ENCODE measurements at regions not wholly inside any gene's neighbourhood (a gene's known extent, or its start where the extent isn't known, plus 50 kb on each side); places are given as distances from the start of the nearest gene placed in this dataset.

DNA sequence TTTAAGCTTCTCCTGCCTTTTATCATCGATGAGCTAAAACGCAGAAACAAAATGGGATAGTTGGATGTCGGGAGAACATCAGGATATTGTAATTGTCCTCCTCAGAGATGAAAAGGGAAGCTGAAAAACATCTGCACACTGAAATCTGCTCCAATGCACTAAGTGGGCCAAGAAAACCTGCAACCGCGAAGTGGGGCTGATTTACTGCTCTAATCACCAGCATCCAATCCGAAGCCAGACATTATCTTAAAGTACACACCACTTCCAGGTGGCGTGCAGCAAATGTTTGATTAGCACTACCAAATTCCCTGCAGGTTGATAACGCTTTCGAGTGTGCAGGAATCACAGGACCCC lies 230.3 kb upstream of the SLC14A2 start:
- TF ChIP-seq GATA2 (IDR thresholded peaks at IDR 0.05; ENCODE audit: low read depth, low read length) = no peak
- no peak for TF ChIP-seq GATA3 (IDR thresholded peaks at IDR 0.05; ENCODE audit: low read depth, low read length)
